BJ (cell line): ENCODE measurements at regions not wholly inside any gene's neighbourhood (a gene's known extent, or its start where the extent isn't known, plus 50 kb on each side); places are given as distances from the start of the nearest gene placed in this dataset.

Source experiments
- CTCF ChIA-PET: fragments of 350-600 bp; formaldehyde crosslinking; extraction: SDS; loops from one replicate; lab custom pipeline; 2021; ENCODE audit warnings: antibody characterized with exemption, inconsistent platforms; lab: Yijun Ruan, JAX
- POLR2A ChIA-PET: fragments of 300-600 bp; sonication (Branson Sonifier 250); formaldehyde crosslinking; extraction: SDS; loops from one replicate; lab custom pipeline; 2021; ENCODE audit warnings: antibody characterized with exemption; lab: Charles Lee
- DNase-seq: peaks from one replicate; pipeline ENCODE4 v3.0.0-alpha.2; 2011; ENCODE audit warnings: low read depth
- H3K27me3 ChIP-seq: 2 replicates; pipeline ENCODE4 v1.6.0; 2011; ENCODE audit warnings: low read length; ENCODE audit not compliant: control insufficient read depth, insufficient read depth
- H3K36me3 ChIP-seq: 2 replicates; pipeline ENCODE4 v1.5.1; 2011; ENCODE audit warnings: low read length; ENCODE audit not compliant: control insufficient read depth, insufficient read depth
- H3K4me3 ChIP-seq: 2 replicates; pipeline ENCODE4 v1.5.1; 2011; ENCODE audit warnings: low read depth, mild to moderate bottlenecking, control low read depth, low read length
- CTCF ChIP-seq: IDR thresholded peaks from 2 replicates; pipeline ENCODE4 v1.5.1; 2011; ENCODE audit warnings: low read depth, mild to moderate bottlenecking, control low read depth, inconsistent platforms, low read length, moderate library complexity; ENCODE audit not compliant: insufficient read depth

GRCh38 chr7:106781828-106782544, 83.1 kb upstream of the PIK3CG start:
- CTCF ChIA-PET, result interaction anchor here (1.4 kb wide), 2 partner anchors 11 to 366 kb away, joined by 3 read pairs; no protein-coding TSS in a partner anchor
- no peak for DNase-seq
- POLR2A ChIA-PET, result no interaction called here
- H3K27me3 ChIP-seq, result no peaks in the 10 kb centered on the region
- TF ChIP-seq CTCF, result no peak
- no peaks in the 10 kb centered on the region for H3K36me3 ChIP-seq
- H3K4me3 ChIP-seq, result no peak overlapping the region

DNA sequence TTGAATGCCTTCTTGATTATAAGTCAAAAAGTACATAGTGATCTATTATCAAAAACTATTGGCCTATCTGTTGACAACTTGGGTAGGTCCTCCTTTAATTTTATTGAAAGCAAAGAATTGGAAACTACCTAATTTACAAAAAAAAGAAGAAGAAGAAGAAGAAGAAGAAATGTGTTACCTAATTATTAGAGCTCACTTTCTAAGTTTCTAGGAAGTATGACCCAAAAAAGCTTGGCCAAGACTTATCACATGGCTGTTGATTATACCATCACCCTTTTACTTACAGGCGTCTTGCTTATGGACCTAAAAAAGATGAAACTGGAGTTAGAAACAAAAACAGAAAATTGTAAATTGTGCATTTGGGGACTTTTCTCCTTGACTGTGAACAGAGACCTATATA, 81.8 kb upstream of the PIK3CG start:
- Histone ChIP-seq H3K36me3 (no peaks in the 10 kb centered on the region), H3K4me3 (no peak overlapping the region), H3K27me3 (no peaks in the 10 kb centered on the region)
- ChIA-PET POLR2A (no interaction called here), CTCF (no interaction called here)
- no peak for DNase-seq
- TF ChIP-seq CTCF, result no peak

GRCh38 chr7:106788637-106789036, 76.4 kb upstream of the PIK3CG start:
- CTCF ChIA-PET, result interaction anchor here (1.4 kb wide), 2 partner anchors 12 to 362 kb away, joined by 3 to 4 read pairs; no protein-coding TSS in a partner anchor
- no peaks in the 10 kb centered on the region for H3K27me3 ChIP-seq
- H3K36me3 ChIP-seq, result no peaks in the 10 kb centered on the region
- POLR2A ChIA-PET, result no interaction called here
- no peak for DNase-seq
- TF ChIP-seq CTCF, result no peak
- no peak overlapping the region for H3K4me3 ChIP-seq

- POLR2A ChIA-PET, result no interaction called here
- Histone ChIP-seq H3K27me3 (no peaks in the 10 kb centered on the region), H3K36me3 (no peaks in the 10 kb centered on the region), H3K4me3 (no peak overlapping the region)
- CTCF ChIA-PET, result no interaction called here
- TF ChIP-seq CTCF, result no peak
- DNase-seq, result no peak
These were observed 73.6 kb upstream of the PIK3CG start for GRCh38 chr7:106791526-106791925.

GRCh38 chr7:106792233-106792926, 72.7 kb upstream of the PIK3CG start:
- Histone ChIP-seq H3K4me3 (no peak overlapping the region), H3K36me3 (no peaks in the 10 kb centered on the region), H3K27me3 (no peaks in the 10 kb centered on the region)
- ChIA-PET CTCF (interaction anchor here (0.8 to 2.7 kb wide), 15 partner anchors 11 to 375 kb away, joined by 3 to 11 read pairs (median 3); no protein-coding TSS in a partner anchor), POLR2A (no interaction called here)
- DNase-seq, result peak; percentile 35
- TF ChIP-seq CTCF, result no peak
